GM12872 (cell line): ENCODE measurements at regions not wholly inside any gene's neighbourhood (a gene's known extent, or its start where the extent isn't known, plus 50 kb on each side); places are given as distances from the start of the nearest gene placed in this dataset.

ENCODE experiments used
- CTCF ChIP-seq: IDR thresholded peaks from 3 replicates; pipeline ENCODE4 v1.5.1; 2011; ENCODE audit warnings: low read depth, mild to moderate bottlenecking, low read length, moderate library complexity; ENCODE audit not compliant: insufficient read depth

GRCh38 chr4:132281733-132282132 is 867.4 kb upstream of the PCDH10 start:
- no peak for TF ChIP-seq CTCF

- no peak for TF ChIP-seq CTCF
Measured at GRCh38 chr4:132284910-132285426, 864.1 kb upstream of the PCDH10 start.

GRCh38 chr4:132297346-132297745 is 851.7 kb upstream of the PCDH10 start:
- TF ChIP-seq CTCF: no peak

GRCh38 chr4:132299841-132300240 is 849.3 kb upstream of the PCDH10 start:
- TF ChIP-seq CTCF: no peak

GRCh38 chr4:132312521-132312920 is 836.6 kb upstream of the PCDH10 start:
- TF ChIP-seq CTCF: no peak

GRCh38 chr4:132313852-132314251 is 835.2 kb upstream of the PCDH10 start:
- no peak for TF ChIP-seq CTCF

GRCh38 chr4:132316738-132317137 is 832.4 kb upstream of the PCDH10 start:
- TF ChIP-seq CTCF: no peak
